ENCODE measurements at regions not wholly inside any gene's neighbourhood (a gene's known extent, or its start where the extent isn't known, plus 50 kb on each side); places are given as distances from the start of the nearest gene placed in this dataset.

DNA sequence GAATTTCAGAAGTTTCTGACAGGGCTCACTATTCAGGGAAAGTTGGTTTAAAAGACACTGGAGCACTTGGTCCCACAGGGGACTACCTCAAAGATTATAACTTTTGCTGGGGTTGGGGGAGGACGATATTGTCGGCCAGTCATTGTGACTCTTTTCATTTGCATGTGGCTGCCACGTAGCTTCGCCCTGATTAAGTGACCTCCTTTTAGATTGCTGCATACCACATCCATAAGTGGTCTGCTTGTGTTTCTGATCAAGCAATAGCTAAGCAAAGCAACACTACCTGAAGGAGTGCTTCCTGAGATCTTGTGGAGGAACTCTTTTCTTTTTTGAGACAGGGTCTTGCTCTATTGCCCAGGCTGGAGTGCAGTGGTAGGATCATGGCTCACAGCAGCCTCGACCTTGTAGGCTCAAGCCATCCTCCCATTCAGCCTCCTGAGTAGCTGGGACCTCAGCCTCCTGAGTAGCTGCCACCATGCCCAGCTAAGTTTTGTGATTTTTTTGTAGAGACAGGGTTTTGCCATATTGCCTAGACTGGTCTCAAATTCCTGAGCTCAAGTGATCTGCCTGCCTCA, 691.3 kb downstream of the EPM2A start:
- H3K4me2 ChIP-seq (ENCODE audit: low read depth, low read length), result no peak overlapping the region
- no peaks in the 10 kb centered on the region for H3K79me2 ChIP-seq (ENCODE audit: insufficient read depth, low read length)
- ATAC-seq (no peak), FAIRE-seq (no peak), DNase-seq (ENCODE audit: low spot score) (no peak)
- in situ Hi-C loops (cut with HindIII; ENCODE audit: extremely low pct_ligation_motif_present, low pct_unique_long_range_greater_than_20kb), result no loop called here
- ChIA-PET POLR2A (no interaction called here), CTCF (ENCODE audit: low intra/inter-chr PET ratio, low total read pairs) (no interaction called here)
- peaks cover 4% of the 10 kb centered on the region; the same call in 1 of the 2 replicates for H3K9me3 ChIP-seq (ENCODE audit: low read length)
- intact Hi-C loops (cut with micrococcal nuclease; ENCODE audit: unreplicated experiment), result no loop called here
- H3K27me3 ChIP-seq (ENCODE audit: control insufficient read depth in 1 of 2, insufficient read depth in 2 of 2, low read length in 2 of 2), result no peaks in the 10 kb centered on the region
- WGBS (ENCODE audit: low lambda C conversion rate), result 16% methylated on average over 5 of the region's 5 CpGs
- H3K4me1 ChIP-seq (ENCODE audit: insufficient read depth, low read length), result no peaks in the 10 kb centered on the region
- H3K36me3 ChIP-seq (replicated peaks in 1 of 2; ENCODE audit: control insufficient read depth in 1 of 2, insufficient read depth in 2 of 2, low read length in 2 of 2), result no peaks in the 10 kb centered on the region
- H3K9ac ChIP-seq (ENCODE audit: insufficient read depth, low read depth, low read length), result no peak overlapping the region
- no peaks in the 10 kb centered on the region for H4K20me1 ChIP-seq (ENCODE audit: insufficient read depth, low read length)
- no TSS peak for BruUV-seq (replicated peaks)
- H2AFZ ChIP-seq (ENCODE audit: low read length), result no peak overlapping the region
- no peak overlapping the region for H3K4me3 ChIP-seq (replicated peaks in 1 of 3; ENCODE audit: insufficient read depth in 1 of 3, low read depth in 2 of 3, low read length in 3 of 3)
- no peak overlapping the region for H3K27ac ChIP-seq (ENCODE audit: extremely low read length, insufficient read depth, low read length)
- TF ChIP-seq IKZF4 (CRISPR knock-in tag; IDR thresholded peaks at IDR 0.05; ENCODE audit: borderline replicate concordance, low read depth, not compliant biosample characterization), result no peak
- TF ChIP-seq, protein P1, sequence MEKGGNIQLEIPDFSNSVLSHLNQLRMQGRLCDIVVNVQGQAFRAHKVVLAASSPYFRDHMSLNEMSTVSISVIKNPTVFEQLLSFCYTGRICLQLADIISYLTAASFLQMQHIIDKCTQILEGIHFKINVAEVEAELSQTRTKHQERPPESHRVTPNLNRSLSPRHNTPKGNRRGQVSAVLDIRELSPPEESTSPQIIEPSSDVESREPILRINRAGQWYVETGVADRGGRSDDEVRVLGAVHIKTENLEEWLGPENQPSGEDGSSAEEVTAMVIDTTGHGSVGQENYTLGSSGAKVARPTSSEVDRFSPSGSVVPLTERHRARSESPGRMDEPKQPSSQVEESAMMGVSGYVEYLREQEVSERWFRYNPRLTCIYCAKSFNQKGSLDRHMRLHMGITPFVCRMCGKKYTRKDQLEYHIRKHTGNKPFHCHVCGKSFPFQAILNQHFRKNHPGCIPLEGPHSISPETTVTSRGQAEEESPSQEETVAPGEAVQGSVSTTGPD (CRISPR knock-in tag; IDR thresholded peaks at IDR 0.05), result no peak
- TF ChIP-seq RFX5 (IDR thresholded peaks at IDR 0.05; ENCODE audit: low read depth, low read length), result no peak

DNA sequence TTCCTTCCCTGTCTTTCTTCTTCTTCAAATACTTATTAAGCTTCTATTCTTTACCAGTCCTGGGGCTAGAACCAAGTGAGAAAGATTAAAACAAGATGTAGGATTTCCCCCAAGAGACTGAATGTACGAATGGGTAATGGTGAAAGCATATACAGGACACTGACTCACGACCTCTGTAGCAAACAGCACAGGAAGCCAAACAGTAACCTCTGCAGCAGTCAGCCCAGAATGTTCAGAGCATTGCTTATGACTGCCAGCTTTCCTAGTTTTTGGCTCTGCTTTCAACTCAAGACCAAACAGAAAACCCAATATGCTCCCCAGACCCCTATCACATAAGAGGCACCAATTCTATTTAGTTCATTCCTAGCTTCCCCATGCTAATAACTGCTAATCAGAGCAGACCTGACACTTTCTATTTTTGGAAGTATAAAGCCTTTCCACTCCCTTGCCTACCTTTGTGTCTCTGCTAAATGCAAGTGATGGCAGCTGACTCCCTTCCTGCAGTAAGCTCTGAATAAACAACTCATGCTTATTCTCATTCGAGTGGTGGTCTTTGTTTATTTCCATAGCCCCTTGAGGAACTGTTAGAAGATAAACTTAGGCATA, 690.6 kb downstream of the EPM2A start:
- Histone ChIP-seq H3K79me2 (ENCODE audit: insufficient read depth, low read length) (no peaks in the 10 kb centered on the region), H3K36me3 (replicated peaks in 1 of 2; ENCODE audit: control insufficient read depth in 1 of 2, insufficient read depth in 2 of 2, low read length in 2 of 2) (no peaks in the 10 kb centered on the region), H3K27me3 (ENCODE audit: control insufficient read depth in 1 of 2, insufficient read depth in 2 of 2, low read length in 2 of 2) (no peaks in the 10 kb centered on the region), H4K20me1 (ENCODE audit: insufficient read depth, low read length) (no peaks in the 10 kb centered on the region), H3K27ac (ENCODE audit: extremely low read length, insufficient read depth, low read length) (no peak overlapping the region), H2AFZ (ENCODE audit: low read length) (no peak overlapping the region), H3K4me3 (replicated peaks in 1 of 3; ENCODE audit: insufficient read depth in 1 of 3, low read depth in 2 of 3, low read length in 3 of 3) (no peak overlapping the region), H3K4me1 (ENCODE audit: insufficient read depth, low read length) (no peaks in the 10 kb centered on the region), H3K9ac (ENCODE audit: insufficient read depth, low read depth, low read length) (no peak overlapping the region), H3K4me2 (ENCODE audit: low read depth, low read length) (no peak overlapping the region), H3K9me3 (ENCODE audit: low read length) (peaks cover 4% of the 10 kb centered on the region; the same call in 1 of the 2 replicates)
- BruUV-seq (replicated peaks), result no TSS peak
- intact Hi-C loops (cut with micrococcal nuclease; ENCODE audit: unreplicated experiment), result no loop called here
- ChIA-PET POLR2A (no interaction called here), CTCF (ENCODE audit: low intra/inter-chr PET ratio, low total read pairs) (no interaction called here)
- in situ Hi-C loops (cut with HindIII; ENCODE audit: extremely low pct_ligation_motif_present, low pct_unique_long_range_greater_than_20kb), result no loop called here
- 5% methylated on average over 3 of the region's 3 CpGs for WGBS (ENCODE audit: low lambda C conversion rate)
- DNase-seq (ENCODE audit: low spot score) (no peak), ATAC-seq (peak; percentile 62; the same call in 2 of the 3 replicates), FAIRE-seq (no peak)
- TF ChIP-seq RXRB (CRISPR knock-in tag; IDR thresholded peaks at IDR 0.05; ENCODE audit: borderline replicate concordance) (no peak), RFX5 (IDR thresholded peaks at IDR 0.05; ENCODE audit: low read depth, low read length) (no peak), ZNF720 (CRISPR knock-in tag; IDR thresholded peaks at IDR 0.05) (no peak), FLYWCH1 (CRISPR knock-in tag; IDR thresholded peaks at IDR 0.05) (no peak), KLF16 (CRISPR knock-in tag; IDR thresholded peaks at IDR 0.05) (no peak), NFYC (CRISPR knock-in tag; IDR thresholded peaks at IDR 0.05) (no peak), ZNF891 (CRISPR knock-in tag; IDR thresholded peaks at IDR 0.05) (no peak), ZNF24 (IDR thresholded peaks at IDR 0.05) (no peak), SRSF1 (optimal IDR thresholded peaks at IDR 0.05; ENCODE audit: low read depth, low read length) (no peak), ZNF264 (CRISPR knock-in tag; IDR thresholded peaks at IDR 0.05) (no peak), KDM4B (CRISPR knock-in tag; IDR thresholded peaks at IDR 0.05) (no peak), HMG20B (CRISPR knock-in tag; conservative IDR thresholded peaks at IDR 0.05) (no peak), GZF1 (CRISPR knock-in tag; IDR thresholded peaks at IDR 0.05) (no peak)
- TF ChIP-seq, protein P2, sequence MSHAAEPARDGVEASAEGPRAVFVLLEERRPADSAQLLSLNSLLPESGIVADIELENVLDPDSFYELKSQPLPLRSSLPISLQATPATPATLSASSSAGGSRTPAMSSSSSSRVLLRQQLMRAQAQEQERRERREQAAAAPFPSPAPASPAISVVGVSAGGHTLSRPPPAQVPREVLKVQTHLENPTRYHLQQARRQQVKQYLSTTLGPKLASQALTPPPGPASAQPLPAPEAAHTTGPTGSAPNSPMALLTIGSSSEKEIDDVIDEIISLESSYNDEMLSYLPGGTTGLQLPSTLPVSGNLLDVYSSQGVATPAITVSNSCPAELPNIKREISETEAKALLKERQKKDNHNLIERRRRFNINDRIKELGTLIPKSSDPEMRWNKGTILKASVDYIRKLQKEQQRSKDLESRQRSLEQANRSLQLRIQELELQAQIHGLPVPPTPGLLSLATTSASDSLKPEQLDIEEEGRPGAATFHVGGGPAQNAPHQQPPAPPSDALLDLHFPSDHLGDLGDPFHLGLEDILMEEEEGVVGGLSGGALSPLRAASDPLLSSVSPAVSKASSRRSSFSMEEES (CRISPR knock-in tag; IDR thresholded peaks at IDR 0.05), result no peak

All from HepG2 (cell line).